ENCODE measurements at regions not wholly inside any gene's neighbourhood (a gene's known extent, or its start where the extent isn't known, plus 50 kb on each side); places are given as distances from the start of the nearest gene placed in this dataset.

DNA sequence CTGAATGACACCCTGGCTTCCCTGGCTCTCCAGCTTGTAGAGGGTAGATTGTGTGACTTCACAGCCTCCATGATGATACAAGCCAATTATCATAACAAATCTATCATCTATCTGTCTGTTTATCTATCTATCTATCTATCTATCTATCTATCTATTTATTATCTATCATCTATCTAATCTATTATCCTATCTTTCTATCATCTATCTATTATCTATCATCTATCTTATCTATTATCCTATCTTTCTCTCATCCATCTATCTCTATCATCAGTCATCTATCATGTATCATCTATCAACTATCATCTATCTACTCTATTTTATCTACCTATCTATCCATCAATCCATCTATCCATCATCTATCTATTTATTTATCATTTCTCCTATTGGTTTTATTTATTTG is 361.8 kb downstream of the RNF144A start:
- TF ChIP-seq, protein P1, sequence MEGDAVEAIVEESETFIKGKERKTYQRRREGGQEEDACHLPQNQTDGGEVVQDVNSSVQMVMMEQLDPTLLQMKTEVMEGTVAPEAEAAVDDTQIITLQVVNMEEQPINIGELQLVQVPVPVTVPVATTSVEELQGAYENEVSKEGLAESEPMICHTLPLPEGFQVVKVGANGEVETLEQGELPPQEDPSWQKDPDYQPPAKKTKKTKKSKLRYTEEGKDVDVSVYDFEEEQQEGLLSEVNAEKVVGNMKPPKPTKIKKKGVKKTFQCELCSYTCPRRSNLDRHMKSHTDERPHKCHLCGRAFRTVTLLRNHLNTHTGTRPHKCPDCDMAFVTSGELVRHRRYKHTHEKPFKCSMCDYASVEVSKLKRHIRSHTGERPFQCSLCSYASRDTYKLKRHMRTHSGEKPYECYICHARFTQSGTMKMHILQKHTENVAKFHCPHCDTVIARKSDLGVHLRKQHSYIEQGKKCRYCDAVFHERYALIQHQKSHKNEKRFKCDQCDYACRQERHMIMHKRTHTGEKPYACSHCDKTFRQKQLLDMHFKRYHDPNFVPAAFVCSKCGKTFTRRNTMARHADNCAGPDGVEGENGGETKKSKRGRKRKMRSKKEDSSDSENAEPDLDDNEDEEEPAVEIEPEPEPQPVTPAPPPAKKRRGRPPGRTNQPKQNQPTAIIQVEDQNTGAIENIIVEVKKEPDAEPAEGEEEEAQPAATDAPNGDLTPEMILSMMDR (IDR thresholded peaks at IDR 0.05; ENCODE audit: low read depth, low read length, poor library complexity, severe bottlenecking), result no peak
- no peak for TF ChIP-seq EZH2phosphoT487 (IDR thresholded peaks at IDR 0.05; ENCODE audit: borderline replicate concordance, low read length)

All from DOHH2 (cell line).